Coronary artery (tissue), 2 donors: ENCODE measurements at regions not wholly inside any gene's neighbourhood (a gene's known extent, or its start where the extent isn't known, plus 50 kb on each side); places are given as distances from the start of the nearest gene placed in this dataset.
A peak's percentile ranks its signal among the peaks of the same experiment; 100 is the strongest.

ENCODE experiments used
- DNase-seq: peaks from one replicate; pipeline ENCODE4 v3.0.0-alpha.2; 2017; ENCODE audit warnings: low spot score
- H3K27ac ChIP-seq, 2 donors: fragments of 200-600 bp; sonication (generic); one replicate each; pipeline ENCODE4 v1.5.1; 2016 to 2019
- H3K4me3 ChIP-seq: fragments of 200-600 bp; sonication (generic); 2 replicates; pipeline ENCODE4 v1.5.1; 2016; ENCODE audit warnings: mild to moderate bottlenecking, moderate library complexity
- TF ChIP-seq, protein P1 (sequence below): fragments of 200-600 bp; sonication (generic); IDR thresholded peaks from one replicate; pipeline ENCODE4 v1.5.1; 2019; ENCODE audit warnings: antibody characterized with exemption

DNA sequence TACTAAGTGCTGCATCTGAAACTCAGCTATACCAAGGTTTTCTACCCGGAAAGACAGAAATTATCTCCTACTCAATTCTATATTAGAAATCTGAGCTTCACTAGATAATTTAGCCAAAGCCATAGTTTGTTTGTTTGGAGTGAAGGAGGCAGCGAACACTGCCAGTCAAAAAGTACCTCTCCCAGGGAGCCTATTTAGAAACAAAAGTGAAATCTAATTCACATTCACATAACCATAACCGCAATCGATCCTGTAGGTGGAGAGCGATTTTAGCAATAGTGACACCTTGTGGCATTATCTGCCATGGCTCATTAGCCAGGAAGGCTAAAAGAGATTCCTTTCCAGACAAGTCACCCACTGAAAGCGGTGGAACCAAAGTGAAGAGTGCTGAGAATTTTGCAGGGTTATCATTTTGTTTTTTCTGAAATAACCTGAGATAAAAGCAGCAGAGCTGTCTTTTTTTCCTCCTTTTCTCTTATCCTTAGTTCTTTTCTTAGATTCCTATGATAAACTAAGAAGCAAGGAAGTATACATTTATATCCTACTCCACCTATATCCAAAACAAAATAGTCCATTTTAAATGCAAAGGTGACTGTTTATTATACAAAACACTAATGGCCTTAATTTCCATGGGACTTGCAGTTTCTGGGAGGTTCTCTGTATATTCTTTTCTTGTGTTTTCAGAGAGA is 83.7 kb upstream of the BET1 start:
- TF ChIP-seq, protein P1, sequence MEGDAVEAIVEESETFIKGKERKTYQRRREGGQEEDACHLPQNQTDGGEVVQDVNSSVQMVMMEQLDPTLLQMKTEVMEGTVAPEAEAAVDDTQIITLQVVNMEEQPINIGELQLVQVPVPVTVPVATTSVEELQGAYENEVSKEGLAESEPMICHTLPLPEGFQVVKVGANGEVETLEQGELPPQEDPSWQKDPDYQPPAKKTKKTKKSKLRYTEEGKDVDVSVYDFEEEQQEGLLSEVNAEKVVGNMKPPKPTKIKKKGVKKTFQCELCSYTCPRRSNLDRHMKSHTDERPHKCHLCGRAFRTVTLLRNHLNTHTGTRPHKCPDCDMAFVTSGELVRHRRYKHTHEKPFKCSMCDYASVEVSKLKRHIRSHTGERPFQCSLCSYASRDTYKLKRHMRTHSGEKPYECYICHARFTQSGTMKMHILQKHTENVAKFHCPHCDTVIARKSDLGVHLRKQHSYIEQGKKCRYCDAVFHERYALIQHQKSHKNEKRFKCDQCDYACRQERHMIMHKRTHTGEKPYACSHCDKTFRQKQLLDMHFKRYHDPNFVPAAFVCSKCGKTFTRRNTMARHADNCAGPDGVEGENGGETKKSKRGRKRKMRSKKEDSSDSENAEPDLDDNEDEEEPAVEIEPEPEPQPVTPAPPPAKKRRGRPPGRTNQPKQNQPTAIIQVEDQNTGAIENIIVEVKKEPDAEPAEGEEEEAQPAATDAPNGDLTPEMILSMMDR, result peak; percentile 59
- H3K4me3 ChIP-seq, result peak overlapping the region; percentile 56
- no peak overlapping the region for H3K27ac ChIP-seq
- DNase-seq, result no peak

DNA sequence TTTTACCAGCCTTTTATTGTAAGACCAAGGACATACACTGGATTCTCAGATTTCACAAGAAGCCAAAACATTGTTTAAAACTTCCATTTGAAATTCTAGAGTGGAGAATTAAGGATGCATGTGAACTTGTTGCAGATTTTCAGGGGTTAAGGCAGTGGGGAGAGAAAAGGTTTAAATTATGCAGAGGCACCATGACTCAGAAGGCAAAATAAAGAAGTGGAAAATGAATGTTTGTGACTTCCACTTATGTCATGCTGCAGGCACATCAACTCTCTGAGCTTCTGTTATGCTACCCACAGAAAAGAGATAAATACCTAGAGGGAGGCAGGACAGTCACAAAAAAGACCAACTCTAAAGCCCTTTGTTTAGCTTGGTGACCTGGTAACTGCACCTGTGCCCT is 84.4 kb upstream of the BET1 start:
- Histone ChIP-seq H3K4me3 (no peak overlapping the region), H3K27ac (no peak overlapping the region)
- DNase-seq, result no peak
- TF ChIP-seq, protein P1, result no peak

DNA sequence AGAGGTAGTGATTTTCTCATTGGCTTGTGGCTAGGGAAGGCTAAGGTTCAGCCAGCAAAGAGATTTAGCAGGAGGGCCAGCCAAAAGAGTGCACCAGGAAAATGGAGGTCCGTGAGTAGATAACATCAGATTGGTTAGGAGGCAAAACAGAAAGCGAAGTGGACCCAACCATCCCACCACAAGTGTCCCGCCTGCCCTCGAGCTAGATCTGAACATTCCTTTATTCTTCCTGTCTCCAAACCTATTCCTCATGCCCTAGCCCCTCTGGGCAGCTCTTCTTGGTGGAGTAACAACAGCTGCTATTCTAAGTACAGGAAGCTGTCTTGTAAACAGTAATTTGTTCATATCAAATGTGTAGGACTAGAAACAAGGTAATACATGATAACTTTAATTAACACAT is 85.7 kb upstream of the BET1 start:
- TF ChIP-seq, protein P1, result no peak
- no peak overlapping the region for H3K4me3 ChIP-seq
- H3K27ac ChIP-seq, result no peak overlapping the region
- DNase-seq, result no peak

DNA sequence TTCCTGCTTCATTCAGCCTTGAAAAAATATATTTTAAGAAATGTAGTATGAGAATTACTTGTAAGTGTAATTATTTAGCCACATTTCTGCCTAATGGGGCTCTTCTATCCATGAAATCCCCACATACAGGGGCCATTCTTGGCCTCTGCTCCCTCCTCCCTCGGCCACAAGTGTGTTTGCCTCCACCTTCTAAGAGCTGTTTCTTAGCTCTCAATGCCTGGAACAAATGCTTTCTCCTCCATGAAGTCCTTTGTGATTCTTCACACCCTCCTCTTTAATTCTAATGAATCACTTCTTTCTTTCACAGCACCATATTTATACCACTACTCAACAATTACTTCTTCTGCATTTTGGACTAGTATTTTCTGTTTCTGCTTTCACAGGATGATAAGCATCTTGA is 88.8 kb upstream of the BET1 start:
- Histone ChIP-seq H3K27ac (no peak overlapping the region), H3K4me3 (no peak overlapping the region)
- TF ChIP-seq, protein P1, result no peak
- no peak for DNase-seq

DNA sequence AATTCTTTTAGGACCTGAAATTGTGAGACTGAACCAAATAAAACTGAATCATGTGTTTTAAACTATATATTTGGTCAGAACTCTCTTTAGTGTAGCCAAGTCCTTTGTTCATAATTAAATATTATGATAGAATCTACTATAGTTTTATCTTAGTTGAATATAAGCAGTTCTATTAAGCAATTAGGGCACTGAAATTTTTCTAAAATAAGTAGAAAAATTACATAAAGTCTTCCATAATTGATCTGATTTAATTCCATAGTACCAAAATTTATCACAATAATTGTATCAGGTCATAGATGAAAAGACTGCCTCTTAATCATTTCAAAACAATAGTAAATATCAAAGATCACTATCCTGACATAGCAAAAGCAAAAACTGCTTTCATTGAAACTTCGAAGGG is 90.1 kb upstream of the BET1 start:
- TF ChIP-seq, protein P1, result no peak
- Histone ChIP-seq H3K27ac (no peak overlapping the region), H3K4me3 (no peak overlapping the region)
- no peak for DNase-seq

DNA sequence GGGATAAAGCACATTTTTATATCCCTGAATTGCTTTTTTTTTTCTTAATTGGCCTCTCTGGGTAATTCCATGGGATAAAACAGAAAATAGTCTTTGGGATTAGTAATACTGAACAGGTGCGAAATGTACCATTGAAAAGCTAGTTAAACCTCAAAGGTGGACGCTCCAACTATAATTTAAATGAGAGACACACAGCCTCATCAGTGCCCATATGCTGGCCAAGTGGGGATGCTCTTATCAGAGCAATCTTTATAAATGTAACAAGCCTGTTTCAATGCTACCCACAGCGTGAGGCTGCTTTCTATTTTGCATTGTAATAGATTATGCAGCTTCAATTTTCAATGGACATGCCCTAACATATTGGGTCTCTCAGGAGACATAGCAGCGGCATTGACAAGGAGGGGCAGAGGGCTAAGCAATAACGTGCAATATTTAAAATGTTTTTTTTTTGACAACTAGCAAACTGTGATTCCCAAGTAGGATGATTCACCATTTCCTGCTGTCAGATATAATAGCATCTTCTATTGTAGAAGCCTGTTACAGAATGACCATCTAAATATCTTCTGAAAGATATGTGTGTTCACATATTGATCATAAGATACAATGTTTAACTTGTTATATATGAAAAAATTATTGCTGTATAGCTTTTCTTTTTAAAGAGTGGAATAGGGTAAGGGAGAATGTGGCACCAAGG is 91.3 kb upstream of the BET1 start:
- Histone ChIP-seq H3K27ac (no peak overlapping the region), H3K4me3 (no peak overlapping the region)
- TF ChIP-seq, protein P1, result no peak
- DNase-seq, result no peak

DNA sequence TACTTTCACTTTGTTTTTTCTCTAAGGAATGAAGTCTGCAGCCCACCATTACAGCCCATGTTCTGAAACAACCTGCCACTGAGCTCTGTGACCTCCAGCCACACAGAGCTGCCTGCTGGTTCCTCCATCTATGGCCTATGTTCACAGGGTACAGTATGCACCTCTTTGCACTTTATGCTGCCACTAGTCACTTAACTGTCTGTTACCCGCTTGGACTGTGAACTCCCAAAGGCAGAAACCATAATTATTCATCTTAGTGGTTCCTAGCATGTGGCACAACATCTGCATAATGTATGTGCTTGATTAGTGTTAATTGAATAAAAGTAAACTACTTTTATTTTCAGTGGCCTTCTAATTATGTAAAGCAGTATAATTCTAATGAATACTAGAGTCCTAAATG is 95.5 kb upstream of the BET1 start:
- DNase-seq, result no peak
- Histone ChIP-seq H3K27ac (no peak overlapping the region), H3K4me3 (no peak overlapping the region)
- TF ChIP-seq, protein P1, result no peak
